HTR-8/SVneo (cell line): ENCODE measurements at regions not wholly inside any gene's neighbourhood (a gene's known extent, or its start where the extent isn't known, plus 50 kb on each side); places are given as distances from the start of the nearest gene placed in this dataset.
"Not testable (repeated sequence)": the region's sequence is repeated elsewhere in the genome, so short reads cannot be mapped to it uniquely, and the experiment has no call there.

Experiments used
- DNase-seq: peaks from one replicate; pipeline ENCODE4 v3.0.0; 2011; ENCODE audit warnings: low spot score, mixed read lengths; ENCODE audit not compliant: insufficient read length
- FAIRE-seq: peaks from 2 replicates; lab custom pipeline; 2011; peaks lifted over from hg19 to GRCh38; lab: Jason Lieb, UNC

- FAIRE-seq, result no peak
- no peak for DNase-seq
Measured at GRCh38 chr13:23947893-23948292, 50.6 kb upstream of the C1QTNF9B start.

GRCh38 chr13:23949200-23949599, 51.9 kb upstream of the C1QTNF9B start:
- no peak for DNase-seq
- FAIRE-seq, result no peak

DNA sequence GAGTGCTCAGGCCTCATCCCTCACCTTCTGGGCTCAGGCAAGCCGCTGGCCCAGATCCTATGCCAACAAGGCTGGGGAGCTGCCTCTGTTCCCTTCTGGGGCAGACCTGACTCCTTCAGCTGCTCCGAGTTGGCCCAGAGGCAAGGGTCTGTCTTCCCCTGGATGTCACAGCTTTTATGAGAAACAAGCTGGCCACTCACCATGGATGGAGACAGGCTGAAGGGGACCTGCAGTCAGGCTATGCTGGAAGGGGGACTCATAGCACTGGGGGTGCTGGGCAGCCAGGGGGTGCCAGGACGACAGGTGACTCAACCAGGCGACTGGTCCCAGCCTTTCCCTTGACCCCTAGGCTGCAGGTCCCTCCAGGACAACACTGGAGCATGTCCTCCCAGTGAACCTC, 52.4 kb upstream of the C1QTNF9B start:
- FAIRE-seq (no peak), DNase-seq (no peak)

DNA sequence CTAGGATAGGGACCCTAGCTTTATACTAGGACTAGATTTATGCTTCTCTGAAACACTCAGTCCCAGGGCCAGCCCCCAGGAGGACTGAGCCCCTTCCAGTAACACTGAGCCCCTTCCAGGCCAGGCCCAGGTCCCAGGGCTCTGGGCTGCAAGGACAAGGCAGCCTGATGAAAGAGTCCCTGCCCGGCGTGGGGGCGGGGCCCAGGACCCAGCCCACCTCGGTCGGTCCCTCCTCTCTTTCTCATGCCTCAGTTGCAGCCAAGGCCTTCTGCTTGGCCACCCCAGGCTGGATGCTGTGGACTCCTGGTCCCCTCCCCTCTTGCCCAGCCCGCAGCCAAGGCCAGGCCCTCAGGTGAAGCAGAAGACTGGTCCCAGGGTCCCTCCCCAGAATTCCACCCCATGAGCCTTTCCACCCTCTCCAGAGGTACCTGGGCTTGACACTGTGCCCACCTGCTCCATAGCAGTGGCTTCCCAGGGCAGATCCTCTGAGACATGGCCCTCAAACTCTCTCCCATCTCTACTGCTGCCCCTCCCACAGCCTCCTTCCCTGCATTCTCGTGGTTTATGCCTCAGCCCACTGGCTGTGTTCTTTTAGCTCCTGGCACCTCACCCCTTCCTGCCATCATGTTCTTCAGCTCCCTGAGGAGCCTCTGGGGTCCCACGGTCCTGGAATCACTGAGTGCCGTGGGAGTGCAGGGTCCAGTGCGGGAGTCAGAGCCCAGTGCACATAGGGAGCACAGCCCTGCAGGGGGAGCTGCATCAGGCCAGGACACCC, 53.6 kb upstream of the C1QTNF9B start:
- no peak for FAIRE-seq
- no peak for DNase-seq

DNA sequence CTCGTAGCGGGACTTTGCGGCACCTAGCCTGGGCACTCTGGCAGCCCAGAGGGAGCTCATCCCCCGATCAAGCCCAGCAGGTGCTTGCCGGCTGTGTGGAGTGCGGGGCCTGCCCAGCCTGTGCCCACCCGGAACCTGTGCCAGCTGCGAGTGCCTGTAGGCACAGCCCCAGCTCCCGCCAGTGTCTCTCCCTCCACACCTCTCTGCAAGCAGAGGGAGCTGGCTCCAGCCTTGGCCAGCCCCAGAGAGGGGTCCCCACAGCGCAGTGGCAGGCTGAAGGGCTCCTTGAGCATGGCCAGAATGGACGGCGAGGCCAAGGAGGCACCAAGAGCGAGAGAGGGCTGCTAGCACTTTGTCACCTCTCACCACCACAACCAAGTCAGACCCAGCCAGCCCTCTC, 55.5 kb upstream of the C1QTNF9B start:
- FAIRE-seq, result no peak
- no peak for DNase-seq

DNA sequence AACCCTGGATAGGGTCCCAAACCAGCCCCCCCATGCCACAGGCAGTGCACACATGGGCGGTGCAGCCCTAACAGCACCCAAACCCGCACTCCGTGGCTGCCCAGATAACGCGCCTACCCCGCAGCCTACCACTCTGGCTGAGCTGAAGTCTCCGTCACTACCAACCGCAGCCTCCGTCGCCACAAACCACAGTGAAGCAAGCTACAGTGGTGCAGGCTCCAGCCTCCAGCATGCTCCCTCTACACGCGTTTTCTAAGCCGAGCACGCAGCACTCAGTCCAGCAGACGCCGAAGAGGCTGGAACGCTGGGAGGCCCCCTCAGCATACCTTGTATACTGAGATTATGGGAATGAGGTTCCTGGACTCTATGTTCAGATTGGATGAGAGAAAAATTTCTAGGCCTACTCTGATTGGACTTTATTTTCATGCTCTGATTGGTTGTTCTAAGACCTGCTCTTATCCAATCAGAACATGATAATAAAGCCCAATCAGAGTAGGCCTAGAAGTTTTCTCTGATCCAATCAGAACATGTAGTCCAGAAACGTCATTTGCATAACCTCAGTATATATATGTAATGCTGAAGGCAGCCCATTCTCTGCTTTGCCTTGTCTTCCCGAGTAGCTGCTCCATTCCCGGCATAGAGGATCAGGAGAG, 56.7 kb upstream of the C1QTNF9B start:
- DNase-seq (no peak), FAIRE-seq (no peak)

DNA sequence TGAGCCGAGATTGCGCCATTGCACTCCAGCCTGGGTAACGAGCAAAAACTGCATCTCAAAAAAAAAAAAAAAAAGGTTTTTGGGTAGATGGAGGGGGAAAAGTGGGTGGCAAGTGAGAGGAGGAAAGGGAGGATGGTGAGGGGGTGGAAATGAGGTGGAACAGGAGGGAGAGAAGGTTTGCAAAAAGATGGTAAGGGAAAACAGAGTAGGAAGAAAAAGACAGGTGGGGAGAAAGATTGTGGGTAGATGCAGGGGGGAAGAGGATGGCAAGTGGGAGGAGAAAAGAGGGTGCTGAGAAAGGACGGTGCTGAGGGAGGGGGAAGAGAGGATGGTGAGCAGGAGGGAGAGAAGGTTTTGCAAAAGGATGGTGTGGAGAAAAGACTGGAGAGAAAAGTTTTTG, 57.8 kb upstream of the C1QTNF9B start:
- FAIRE-seq, result no peak
- no peak for DNase-seq

- DNase-seq (no peak), FAIRE-seq (no peak)
Measured at GRCh38 chr13:23956106-23956505, 58.8 kb upstream of the C1QTNF9B start.

DNA sequence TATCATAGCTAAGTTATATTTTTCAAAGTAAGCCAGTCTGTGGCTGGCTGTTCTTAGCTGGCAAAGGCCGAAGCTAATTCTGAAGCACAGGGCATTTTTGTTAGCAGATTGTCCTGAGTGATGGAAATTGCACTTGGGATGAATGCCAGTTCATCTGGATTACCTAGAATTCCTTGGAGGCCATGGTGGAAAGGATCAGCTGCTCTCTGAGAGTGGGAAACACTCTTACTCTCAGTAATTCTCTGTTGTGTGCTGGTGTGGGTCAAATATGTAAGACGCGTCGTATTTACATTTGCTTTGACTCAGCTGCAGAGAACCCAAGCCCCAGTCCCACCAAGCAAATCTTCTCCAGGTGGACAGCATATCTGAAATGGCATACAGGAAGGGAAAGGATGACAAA, 60.7 kb upstream of the C1QTNF9B start:
- no peak for DNase-seq
- FAIRE-seq, result no peak

DNA sequence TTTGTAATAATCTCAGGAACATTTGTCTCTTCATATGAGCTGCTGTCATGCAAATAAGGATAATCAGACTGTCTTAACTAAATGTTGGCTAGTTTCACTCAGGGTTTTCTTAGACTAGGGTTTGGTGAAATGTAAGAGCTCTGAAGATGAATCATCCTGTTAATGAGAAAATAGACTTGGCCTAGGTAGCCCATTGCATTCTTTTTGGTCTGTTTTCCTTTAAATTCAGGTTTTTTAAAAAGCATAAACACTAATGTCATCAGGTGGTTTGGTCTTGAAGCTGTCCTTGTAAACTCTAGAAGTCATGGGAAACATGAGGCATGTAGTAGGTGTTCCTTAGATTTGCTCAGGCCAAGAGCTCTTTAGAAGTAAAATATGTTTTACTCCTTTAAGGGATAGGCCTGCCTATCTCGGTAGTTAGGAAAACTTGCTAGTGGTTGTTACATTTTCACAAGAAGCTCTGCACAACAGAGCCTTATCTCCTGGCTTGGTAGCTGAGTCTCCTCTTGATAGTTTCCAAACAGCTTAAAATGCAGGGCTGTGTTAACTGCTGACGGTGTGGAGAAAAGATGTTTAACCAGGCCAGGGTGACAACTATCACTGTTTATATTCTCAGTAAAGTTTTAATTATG, 62.0 kb upstream of the C1QTNF9B start:
- DNase-seq (no peak), FAIRE-seq (no peak)

- FAIRE-seq (no peak), DNase-seq (no peak)
Measured at GRCh38 chr13:23960566-23961156, 63.4 kb upstream of the C1QTNF9B start.

DNA sequence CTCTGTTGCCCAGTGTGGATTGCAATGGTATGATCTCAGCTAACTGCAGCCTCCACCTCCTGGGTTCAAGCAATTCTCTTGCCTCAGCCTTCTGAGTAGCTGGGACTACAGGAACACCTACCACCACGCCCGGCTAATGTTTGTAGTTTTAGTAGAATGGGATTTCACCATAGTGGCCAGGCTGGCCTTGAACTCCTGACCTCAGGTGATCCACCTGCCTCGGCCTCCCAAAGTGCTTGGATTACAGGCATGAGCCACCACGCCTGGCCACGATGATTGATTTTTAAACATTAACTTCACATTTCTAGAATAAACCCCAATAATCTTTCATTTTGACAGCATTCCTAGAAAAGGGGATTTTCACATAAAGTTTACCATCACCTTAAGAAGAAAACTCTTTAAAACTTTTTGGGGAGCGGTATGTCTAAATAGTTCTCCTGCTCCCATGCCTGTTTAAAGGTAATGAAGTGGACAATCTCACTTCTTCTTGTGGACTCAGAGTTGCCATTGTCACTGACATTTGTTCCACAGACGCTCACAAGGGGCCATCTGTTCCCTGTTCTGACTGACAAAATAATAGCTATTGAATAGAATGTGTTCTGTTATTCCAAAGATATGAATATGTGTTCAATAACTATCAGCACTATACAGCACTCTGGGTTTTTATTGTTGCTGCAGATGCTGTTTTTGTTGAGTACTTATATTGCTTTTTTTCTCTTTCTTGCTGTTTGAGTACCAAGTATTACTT, 66.1 kb upstream of the C1QTNF9B start:
- DNase-seq, result no peak
- FAIRE-seq, result no peak

DNA sequence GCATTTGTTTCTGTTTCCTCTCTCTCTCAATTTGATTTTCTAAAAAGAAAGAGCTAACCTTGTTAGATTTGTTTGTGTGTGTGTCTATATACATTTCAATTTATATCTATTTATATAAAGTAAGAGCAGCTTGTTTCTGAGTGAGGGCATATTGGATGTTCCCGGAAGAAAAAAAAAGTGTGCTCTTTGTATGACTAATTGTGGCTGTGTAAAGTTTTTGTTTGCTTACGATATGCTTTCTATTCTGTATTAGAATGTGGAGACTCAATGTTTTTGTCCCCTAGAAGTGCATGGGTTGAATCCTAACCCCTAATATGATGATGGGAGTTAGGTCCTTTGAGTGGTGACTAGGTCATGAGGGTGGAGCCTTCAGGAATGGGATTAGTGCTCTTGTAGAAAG, 66.6 kb upstream of the C1QTNF9B start:
- FAIRE-seq (no peak), DNase-seq (no peak)

- FAIRE-seq (no peak), DNase-seq (no peak)
Measured at GRCh38 chr13:23965346-23965745, 68.0 kb upstream of the C1QTNF9B start.

DNA sequence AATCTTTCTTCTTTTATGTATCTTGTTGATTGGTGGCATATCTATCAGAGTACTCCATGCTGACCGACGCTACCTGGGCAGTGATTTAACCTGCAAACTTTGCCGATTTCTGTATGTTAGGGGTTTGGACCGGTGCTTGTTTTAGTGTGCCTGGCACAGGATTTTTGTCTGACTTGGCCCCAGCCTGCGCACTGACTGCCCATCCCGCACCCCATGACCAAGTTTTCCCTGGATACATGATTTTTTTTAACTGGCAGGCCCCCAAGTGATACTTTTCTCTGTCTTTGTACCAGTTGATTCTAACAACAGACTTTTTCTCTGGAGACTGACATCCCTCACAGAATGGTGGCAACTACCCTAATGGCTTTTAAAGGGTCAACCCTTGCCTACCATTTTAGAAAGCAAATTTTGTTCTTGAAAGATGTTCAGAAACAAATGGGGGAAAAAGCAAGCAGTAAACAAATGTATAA, 69.0 kb upstream of the C1QTNF9B start:
- FAIRE-seq (no peak), DNase-seq (no peak)

GRCh38 chr13:23966691-23967615, 69.7 kb upstream of the C1QTNF9B start:
- no peak for DNase-seq
- FAIRE-seq, result no peak

GRCh38 chr13:23967792-23968191, 70.5 kb upstream of the C1QTNF9B start:
- DNase-seq, FAIRE-seq: not testable (repeated sequence)

DNA sequence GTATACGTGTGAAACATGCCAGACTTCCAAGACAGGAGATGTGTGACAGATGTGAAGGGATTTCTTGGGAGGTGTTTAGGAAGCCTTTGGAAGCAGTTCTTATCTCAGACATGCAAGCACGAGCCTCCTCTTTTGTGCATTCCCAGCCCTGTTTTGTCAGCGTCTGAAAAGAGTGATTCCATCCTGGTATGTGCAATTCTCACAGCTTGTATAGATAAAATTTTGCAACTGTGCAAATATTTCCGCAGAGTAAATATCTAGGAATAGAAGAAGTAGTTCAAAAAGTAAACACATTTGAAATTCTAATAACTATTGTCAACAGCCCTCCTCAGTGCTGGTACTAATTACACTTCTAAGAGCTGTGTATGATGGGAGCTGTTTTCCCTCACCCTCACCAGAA, 72.3 kb upstream of the C1QTNF9B start:
- DNase-seq (no peak), FAIRE-seq (no peak)
